ENCODE measurements at regions not wholly inside any gene's neighbourhood (a gene's known extent, or its start where the extent isn't known, plus 50 kb on each side); places are given as distances from the start of the nearest gene placed in this dataset.

GRCh38 chr1:114274621-114275317 is 121.1 kb upstream of the SYT6 start:
- DNase-seq (ENCODE audit: low read depth): no peak
- no peak overlapping the region for H3K4me3 ChIP-seq (replicated peaks; ENCODE audit: low read depth, low read length)
- TF ChIP-seq CTCF (IDR thresholded peaks at IDR 0.05; ENCODE audit: low read length, missing control alignments): no peak

DNA sequence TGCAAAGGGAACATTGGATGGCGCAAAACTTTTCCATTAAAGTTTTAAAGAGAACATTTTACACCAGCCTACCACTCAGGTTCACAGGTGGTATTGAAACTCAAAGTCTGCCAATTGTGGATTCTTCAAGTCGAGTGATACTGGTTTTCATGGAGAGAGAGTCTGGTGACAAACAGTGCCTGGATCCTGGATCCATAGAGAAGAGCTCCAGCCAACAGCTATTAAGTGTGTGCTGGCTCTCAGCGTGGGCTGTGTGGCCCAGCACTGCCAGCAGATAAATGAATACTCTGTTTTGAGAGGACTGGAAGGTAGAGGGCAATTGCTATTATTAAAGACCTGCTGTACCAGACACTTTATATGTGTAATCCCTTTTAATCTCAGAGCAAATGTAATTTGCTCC is 118.9 kb upstream of the SYT6 start:
- no peak for TF ChIP-seq CTCF (IDR thresholded peaks at IDR 0.05; ENCODE audit: low read length, missing control alignments)
- DNase-seq (ENCODE audit: low read depth): no peak
- H3K4me3 ChIP-seq (replicated peaks; ENCODE audit: low read depth, low read length): no peak overlapping the region

- no peak for TF ChIP-seq CTCF (IDR thresholded peaks at IDR 0.05; ENCODE audit: low read length, missing control alignments)
- no peak overlapping the region for H3K4me3 ChIP-seq (replicated peaks; ENCODE audit: low read depth, low read length)
- no peak for DNase-seq (ENCODE audit: low read depth)
Measured at GRCh38 chr1:114270718-114271117, 117.0 kb upstream of the SYT6 start.

DNA sequence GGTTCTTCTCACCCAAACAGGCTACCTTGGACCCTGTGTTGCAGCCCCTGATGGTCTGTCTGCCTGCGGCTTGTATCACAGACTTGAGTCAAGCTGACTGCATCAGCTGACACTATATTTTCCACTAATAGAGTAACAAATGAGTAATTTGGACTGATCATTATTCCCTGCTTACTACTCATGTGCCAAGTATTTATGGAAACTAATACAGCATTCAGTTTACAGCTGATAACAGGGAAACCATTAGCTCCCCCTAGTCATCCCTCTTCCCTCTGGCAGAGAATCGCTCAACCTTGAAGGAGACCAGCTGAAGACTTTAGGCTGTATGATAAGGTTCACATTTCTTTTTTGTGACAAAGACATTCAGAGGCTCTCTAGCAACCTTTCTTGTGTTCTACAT is 116.6 kb upstream of the SYT6 start:
- no peak for TF ChIP-seq CTCF (IDR thresholded peaks at IDR 0.05; ENCODE audit: low read length, missing control alignments)
- no peak for DNase-seq (ENCODE audit: low read depth)
- H3K4me3 ChIP-seq (replicated peaks; ENCODE audit: low read depth, low read length): no peak overlapping the region

DNA sequence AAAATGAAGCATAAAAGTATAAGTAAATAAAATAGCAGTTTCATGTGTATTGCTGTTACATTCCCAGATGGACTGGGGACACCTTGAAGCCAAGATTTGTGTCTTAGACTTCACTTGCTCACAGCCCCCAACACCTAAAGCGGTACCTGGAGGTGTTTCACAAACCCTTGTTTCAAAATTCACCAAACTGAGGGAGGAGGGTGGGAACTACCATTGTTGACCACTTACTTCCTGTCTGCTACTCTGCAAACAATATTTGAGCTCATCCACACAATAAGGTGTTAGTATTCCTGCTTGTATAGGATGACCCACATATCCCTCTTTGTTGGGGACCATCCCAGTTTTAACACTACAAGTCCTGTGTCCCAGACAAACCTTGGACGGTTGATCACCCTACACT is 115.9 kb upstream of the SYT6 start:
- no peak overlapping the region for H3K4me3 ChIP-seq (replicated peaks; ENCODE audit: low read depth, low read length)
- TF ChIP-seq CTCF (IDR thresholded peaks at IDR 0.05; ENCODE audit: low read length, missing control alignments): no peak
- no peak for DNase-seq (ENCODE audit: low read depth)

- H3K4me3 ChIP-seq (replicated peaks; ENCODE audit: low read depth, low read length): no peak overlapping the region
- no peak for DNase-seq (ENCODE audit: low read depth)
- no peak for TF ChIP-seq CTCF (IDR thresholded peaks at IDR 0.05; ENCODE audit: low read length, missing control alignments)
Measured at GRCh38 chr1:114263343-114263742, 109.7 kb upstream of the SYT6 start.

DNA sequence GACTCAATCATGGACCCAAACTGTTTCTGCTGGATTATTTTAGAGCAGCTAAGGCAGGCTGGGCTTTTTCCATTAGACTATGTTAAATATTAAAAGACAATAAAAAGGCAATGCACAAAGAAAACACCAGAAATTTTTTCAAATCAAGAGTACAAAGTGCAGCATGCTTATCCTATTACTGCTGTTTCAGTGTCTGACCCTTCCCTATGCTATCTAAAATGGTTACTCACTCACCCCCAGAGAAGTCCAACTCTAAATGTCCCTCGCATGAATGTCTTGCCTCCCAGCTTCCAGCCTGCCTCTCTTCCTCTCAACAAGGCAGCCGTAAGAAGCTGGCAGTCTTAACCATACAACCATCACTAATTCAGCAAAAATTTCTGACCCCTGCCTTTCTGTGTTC is 108.7 kb upstream of the SYT6 start:
- no peak overlapping the region for H3K4me3 ChIP-seq (replicated peaks; ENCODE audit: low read depth, low read length)
- TF ChIP-seq CTCF (IDR thresholded peaks at IDR 0.05; ENCODE audit: low read length, missing control alignments): no peak
- no peak for DNase-seq (ENCODE audit: low read depth)

All from fibroblast of pulmonary artery (primary cell).